OCI-LY3 (cell line): ENCODE measurements at regions not wholly inside any gene's neighbourhood (a gene's known extent, or its start where the extent isn't known, plus 50 kb on each side); places are given as distances from the start of the nearest gene placed in this dataset.

Experiments used
- H2AFZ ChIP-seq: fragments of 200-600, 300-600 bp; shearing (Covaris generic); 2 replicates; pipeline ENCODE4 v1.6.0; 2014; ENCODE audit warnings: antibody characterized with exemption, low read depth, low read length
- H3K27ac ChIP-seq: fragments of 200-600, 300-600 bp; sonication (generic); 2 replicates; pipeline ENCODE4 v1.5.1; 2014; ENCODE audit warnings: mild to moderate bottlenecking, low read length, moderate library complexity, mixed read lengths
- H3K27me3 ChIP-seq: fragments of 200-600, 300-600 bp; sonication (generic); 2 replicates; pipeline ENCODE4 v1.6.1; 2014; ENCODE audit warnings: low read depth, low read length, mixed read lengths
- H3K36me3 ChIP-seq: fragments of 200-600, 300-600 bp; sonication (generic); replicated peaks from 2 replicates; pipeline ENCODE3; 2014; ENCODE audit warnings: low read depth, low read length, mixed read lengths
- H3K4me1 ChIP-seq: fragments of 300-600, 200-600 bp; sonication (generic); 2 replicates; pipeline ENCODE4 v1.6.1; 2014; ENCODE audit warnings: low read length, mixed read lengths
- H3K4me2 ChIP-seq: fragments of 200-600, 300-600 bp; sonication (generic); 2 replicates; pipeline ENCODE4 v1.6.1; 2014; ENCODE audit warnings: low read length, mixed read lengths
- H3K4me3 ChIP-seq: fragments of 300-600, 200-600 bp; sonication (generic); 2 replicates; pipeline ENCODE4 v1.5.1; 2014; ENCODE audit warnings: antibody characterized with exemption, mild to moderate bottlenecking, low read length, moderate library complexity
- H3K79me2 ChIP-seq: fragments of 300-600, 200-600 bp; shearing (Covaris generic); 2 replicates; pipeline ENCODE4 v1.6.1; 2014; ENCODE audit warnings: mild to moderate bottlenecking, low read length, mixed read lengths
- H3K9ac ChIP-seq: fragments of 300-600, 200-600 bp; shearing (Covaris generic); 2 replicates; pipeline ENCODE4 v1.6.0; 2014; ENCODE audit warnings: mild to moderate bottlenecking, low read length, moderate library complexity
- H3K9me3 ChIP-seq: fragments of 200-600, 300-600 bp; shearing (Covaris generic); 2 replicates; pipeline ENCODE4 v1.6.1; 2014; ENCODE audit warnings: low read length, mixed read lengths; ENCODE audit not compliant: insufficient read depth
- H4K20me1 ChIP-seq: fragments of 200-600, 300-600 bp; sonication (generic); 2 replicates; pipeline ENCODE4 v1.6.1; 2016; ENCODE audit warnings: low read length, mixed read lengths; ENCODE audit not compliant: insufficient read depth
- CTCF ChIP-seq: fragments of 200-600, 300-600 bp; sonication (generic); IDR thresholded peaks from 2 replicates; pipeline ENCODE4 v1.5.1; 2014; ENCODE audit warnings: antibody characterized with exemption, low read length, low read depth
- EZH2phosphoT487 ChIP-seq: fragments of 200-600 bp; shearing (Covaris generic); IDR thresholded peaks from 2 replicates; pipeline ENCODE4 v1.6.1; 2018; ENCODE audit warnings: antibody characterized with exemption, mixed run types, low read depth

- TF ChIP-seq CTCF (no peak), EZH2phosphoT487 (no peak)
- Histone ChIP-seq H3K4me1 (peaks cover 14% of the 10 kb centered on the region; the same call in 1 of the 2 replicates), H3K9ac (no peak overlapping the region), H3K79me2 (no peaks in the 10 kb centered on the region), H2AFZ (no peak overlapping the region), H3K9me3 (no peaks in the 10 kb centered on the region), H3K4me3 (no peak overlapping the region), H3K36me3 (no peaks in the 10 kb centered on the region), H3K27ac (no peak overlapping the region), H3K4me2 (no peak overlapping the region), H3K27me3 (peaks cover 17% of the 10 kb centered on the region), H4K20me1 (no peaks in the 10 kb centered on the region)
These were observed 56.6 kb upstream of the EGFL7 start for GRCh38 chr9:136605988-136606660.

GRCh38 chr9:136604823-136605525, 57.7 kb upstream of the EGFL7 start:
- no peak for TF ChIP-seq CTCF
- no peak for TF ChIP-seq EZH2phosphoT487
- Histone ChIP-seq H3K27me3 (peaks cover 16% of the 10 kb centered on the region), H2AFZ (no peak overlapping the region), H3K4me2 (no peak overlapping the region), H3K79me2 (no peaks in the 10 kb centered on the region), H3K27ac (no peak overlapping the region), H3K9me3 (no peaks in the 10 kb centered on the region), H3K9ac (no peak overlapping the region), H3K4me1 (peaks cover 14% of the 10 kb centered on the region; the same call in 1 of the 2 replicates), H3K4me3 (no peak overlapping the region), H4K20me1 (no peaks in the 10 kb centered on the region), H3K36me3 (no peaks in the 10 kb centered on the region)

GRCh38 chr9:136603901-136604814, 58.3 kb upstream of the NOTCH1 start:
- no peaks in the 10 kb centered on the region for H3K9me3 ChIP-seq
- no peak overlapping the region for H2AFZ ChIP-seq
- TF ChIP-seq CTCF = no peak
- no peak for TF ChIP-seq EZH2phosphoT487
- peaks cover 8% of the 10 kb centered on the region; the same call in 1 of the 2 replicates for H3K27me3 ChIP-seq
- no peak overlapping the region for H3K4me3 ChIP-seq
- no peaks in the 10 kb centered on the region for H3K79me2 ChIP-seq
- H3K4me1 ChIP-seq = peaks cover 14% of the 10 kb centered on the region; the same call in 1 of the 2 replicates
- H4K20me1 ChIP-seq = no peaks in the 10 kb centered on the region
- H3K4me2 ChIP-seq = no peak overlapping the region
- no peak overlapping the region for H3K9ac ChIP-seq
- no peaks in the 10 kb centered on the region for H3K36me3 ChIP-seq
- H3K27ac ChIP-seq = no peak overlapping the region
